ENCODE measurements at regions not wholly inside any gene's neighbourhood (a gene's known extent, or its start where the extent isn't known, plus 50 kb on each side); places are given as distances from the start of the nearest gene placed in this dataset.
"Not testable (repeated sequence)": the region's sequence is repeated elsewhere in the genome, so short reads cannot be mapped to it uniquely, and the experiment has no call there.

- DNase-seq, result no peak
Observed at GRCh38 chr16:82295290-82296201, 125.5 kb upstream of the MPHOSPH6 start.

- no peak for DNase-seq
Observed at GRCh38 chr16:82293671-82294070, 123.6 kb upstream of the MPHOSPH6 start.

GRCh38 chr16:82287937-82288336 lies 117.9 kb upstream of the MPHOSPH6 start:
- DNase-seq, result no peak

- no peak for DNase-seq
Observed at GRCh38 chr16:82282662-82283061, 112.6 kb upstream of the MPHOSPH6 start.

- DNase-seq, result no peak
Observed at GRCh38 chr16:82281544-82281943, 111.5 kb upstream of the MPHOSPH6 start.

GRCh38 chr16:82280867-82281266 lies 110.8 kb upstream of the MPHOSPH6 start:
- DNase-seq, result no peak

- not testable (repeated sequence) for DNase-seq
Observed at GRCh38 chr16:82275349-82275748, 105.3 kb upstream of the MPHOSPH6 start.

- DNase-seq, result no peak
Observed at GRCh38 chr16:82271636-82272035, 101.6 kb upstream of the MPHOSPH6 start.

- not testable (repeated sequence) for DNase-seq
Observed at GRCh38 chr16:82267675-82268074, 97.7 kb upstream of the MPHOSPH6 start.

- DNase-seq, result no peak
Observed at GRCh38 chr16:82265809-82266208, 95.8 kb upstream of the MPHOSPH6 start.

GRCh38 chr16:82264756-82265155 lies 94.7 kb upstream of the MPHOSPH6 start:
- DNase-seq, result no peak

GRCh38 chr16:82263521-82264143 lies 93.6 kb upstream of the MPHOSPH6 start:
- DNase-seq, result peak; percentile 5

- DNase-seq, result no peak
Observed at GRCh38 chr16:82262244-82262643, 92.2 kb upstream of the MPHOSPH6 start.

GRCh38 chr16:82260212-82260795 lies 90.3 kb upstream of the MPHOSPH6 start:
- DNase-seq, result no peak

- DNase-seq, result no peak
Observed at GRCh38 chr16:82259731-82260130, 89.7 kb upstream of the MPHOSPH6 start.

GRCh38 chr16:82257990-82258389 lies 88.0 kb upstream of the MPHOSPH6 start:
- DNase-seq, result no peak

- no peak for DNase-seq
Observed at GRCh38 chr16:82252582-82252981, 82.6 kb upstream of the MPHOSPH6 start.

GRCh38 chr16:82248677-82249076 lies 78.7 kb upstream of the MPHOSPH6 start:
- no peak for DNase-seq

- DNase-seq, result no peak
Observed at GRCh38 chr16:82248012-82248656, 78.1 kb upstream of the MPHOSPH6 start.

- no peak for DNase-seq
Observed at GRCh38 chr16:82242201-82242600, 72.2 kb upstream of the MPHOSPH6 start.

- DNase-seq, result no peak
Observed at GRCh38 chr16:82241469-82242052, 71.5 kb upstream of the MPHOSPH6 start.

- DNase-seq, result no peak
Observed at GRCh38 chr16:82240111-82240510, 70.1 kb upstream of the MPHOSPH6 start.

- DNase-seq, result no peak
Observed at GRCh38 chr16:82236875-82237274, 66.9 kb upstream of the MPHOSPH6 start.

Measured in NCI-H2227 treated with DMSO at 0.1 percent for 48 hours (cell line).